T-cell (primary cell): ENCODE measurements at regions not wholly inside any gene's neighbourhood (a gene's known extent, or its start where the extent isn't known, plus 50 kb on each side); places are given as distances from the start of the nearest gene placed in this dataset.

Experiments
- ATAC-seq, 4 experiments: fragments of 200-7000 bp in 3 of 4; fragments of 150-1000 bp in 1 of 4; cut with Tn5 transposase; replicated peaks in 1 of 4; 1 replicate in 3 of 4; 2 replicates in 1 of 4; pipeline ENCODE4 v1.10.0; 2021; ENCODE audit warnings: moderate library complexity in 3 of 4, mild to moderate bottlenecking in 2 of 4, moderate number of reproducible peaks in 1 of 4
- CTCF ChIA-PET, 2 donors: fragments of 300-600 bp; sonication (Branson Sonifier 250); formaldehyde crosslinking; loops; one replicate each; lab custom pipeline; 2022; ENCODE audit warnings: antibody characterized with exemption in 2 of 2; lab: Charles Lee
- POLR2A ChIA-PET, 2 donors: fragments of 300-600 bp; sonication (Branson Sonifier 250); formaldehyde crosslinking; loops; one replicate each; lab custom pipeline; 2022; ENCODE audit warnings: antibody characterized with exemption in 2 of 2; lab: Charles Lee
- DNase-seq, 35 experiments: peaks; one replicate each; pipeline versions ENCODE4 v3.0.0 to v3.0.0-alpha.2; 2013 to 2023
- H3K27ac ChIP-seq: one replicate; pipeline ENCODE4 v1.5.1; 2013; ENCODE audit warnings: low read length
- H3K27me3 ChIP-seq, 2 experiments: replicated peaks in 1 of 2; 1 replicate in 1 of 2; 2 replicates in 1 of 2; pipeline versions ENCODE4 v1.6.1 to v1.7.0; 2013; ENCODE audit warnings: low read length in 1 of 2, mixed read lengths in 1 of 2; ENCODE audit not compliant: control insufficient read depth in 2 of 2, insufficient read depth in 2 of 2; ENCODE audit errors: extremely low read depth in 1 of 2
- H3K36me3 ChIP-seq, 2 donors: 1 replicate in 1 of 2; 2 replicates in 1 of 2; pipeline versions ENCODE4 v1.6.1 to v1.7.0; 2013; ENCODE audit warnings: low read length in 1 of 2; ENCODE audit not compliant: control insufficient read depth in 2 of 2, insufficient read depth in 1 of 2; ENCODE audit errors: extremely low read depth in 1 of 2
- H3K4me1 ChIP-seq, 2 experiments: 1 replicate in 1 of 2; 2 replicates in 1 of 2; pipeline versions ENCODE4 v1.6.1 to v1.7.0; 2013; ENCODE audit warnings: low read length in 2 of 2, mixed read lengths in 1 of 2; ENCODE audit not compliant: insufficient read depth in 2 of 2, control insufficient read depth in 1 of 2; ENCODE audit errors: extremely low read depth in 1 of 2
- H3K4me3 ChIP-seq, 2 donors: 1 replicate in 1 of 2; 2 replicates in 1 of 2; pipeline versions ENCODE4 v1.5.1 to v1.7.0; 2013; ENCODE audit warnings: mild to moderate bottlenecking in 2 of 2, low read length in 1 of 2, moderate library complexity in 1 of 2; ENCODE audit not compliant: control insufficient read depth in 1 of 2; ENCODE audit errors: extremely low read depth in 1 of 2
- H3K9me3 ChIP-seq: 2 replicates; pipeline ENCODE4 v1.7.0; 2013
- H3K27ac Mint-ChIP-seq, 2 donors: one replicate each; pipeline ENCODE4 v1.8.0; 2020 to 2021; ENCODE audit warnings: mild to moderate bottlenecking in 2 of 2, mixed read lengths in 2 of 2
- H3K27me3 Mint-ChIP-seq, 2 donors: one replicate each; pipeline ENCODE4 v1.8.0; 2021 to 2022; ENCODE audit warnings: mixed read lengths in 2 of 2
- H3K36me3 Mint-ChIP-seq: one replicate; pipeline ENCODE4 v1.8.0; 2021; ENCODE audit warnings: mixed read lengths
- H3K4me1 Mint-ChIP-seq, 3 donors: one replicate each; pipeline ENCODE4 v1.8.0; 2020 to 2022; ENCODE audit warnings: mixed read lengths in 3 of 3, mild to moderate bottlenecking in 1 of 3
- H3K4me3 Mint-ChIP-seq, 3 donors: one replicate each; pipeline ENCODE4 v1.8.0; 2020 to 2022; ENCODE audit warnings: mild to moderate bottlenecking in 3 of 3, mixed read lengths in 3 of 3, moderate library complexity in 3 of 3
- H3K9me3 Mint-ChIP-seq, 3 donors: one replicate each; pipeline ENCODE4 v1.8.0; 2020 to 2022; ENCODE audit warnings: mixed read lengths in 3 of 3
- WGBS: methylation state at CpG from one replicate; pipeline ENCODE4 v1.1.5; 2013; ENCODE audit warnings: missing lambda C conversion rate; ENCODE audit not compliant: insufficient coverage; 5-methylcytosine and 5-hydroxymethylcytosine counted together

- no peaks in the 10 kb centered on the region for H3K4me1 Mint-ChIP-seq
These were observed 73.9 kb upstream of the ADCY1 start for GRCh38 chr7:45500257-45500656.

GRCh38 chr7:45501791-45502190 is 72.4 kb upstream of the ADCY1 start:
- whole genome bisulfite sequencing = 74% methylated on average over 2 of the region's 2 CpGs
- peaks cover 4 to 6% of the 10 kb centered on the region in 2 donors for H3K27me3 Mint-ChIP-seq

More at GRCh38 chr7:45500257-45500656, 73.9 kb upstream of the ADCY1 start:
- Mint-ChIP-seq H3K9me3 (peaks cover 0 to 3% (median 3%) of the 10 kb centered on the region in 3 donors), H3K4me3 (no peak overlapping the region), H3K27me3 (peaks cover 7 to 14% of the 10 kb centered on the region in 2 donors), H3K27ac (no peak overlapping the region), H3K36me3 (no peaks in the 10 kb centered on the region)
- Histone ChIP-seq H3K27me3 (peaks cover 0 to 11% of the 10 kb centered on the region in 2 experiments), H3K9me3 (no peaks in the 10 kb centered on the region), H3K36me3 (no peaks in the 10 kb centered on the region), H3K4me3 (no peak overlapping the region), H3K4me1 (no peaks in the 10 kb centered on the region), H3K27ac (no peak overlapping the region)
- ATAC-seq (no peak), DNase-seq (no peak)
- ChIA-PET CTCF (no interaction called here), POLR2A (interaction anchor here in 1 of 2 donors (0.6 kb wide), 1 partner anchor 18 kb away, joined by 8 read pairs; no protein-coding TSS in a partner anchor)
- 20% methylated on average over 1 of the region's 2 CpGs for WGBS

GRCh38 chr7:45506059-45506458 is 68.1 kb upstream of the ADCY1 start:
- CTCF ChIA-PET = no interaction called here
- Histone ChIP-seq H3K27me3 (peaks cover 0 to 11% of the 10 kb centered on the region in 2 experiments), H3K36me3 (no peaks in the 10 kb centered on the region), H3K27ac (no peak overlapping the region), H3K4me1 (no peaks in the 10 kb centered on the region), H3K4me3 (no peak overlapping the region), H3K9me3 (no peaks in the 10 kb centered on the region)
- Mint-ChIP-seq H3K36me3 (no peaks in the 10 kb centered on the region), H3K9me3 (peaks cover 24 to 31% (median 29%) of the 10 kb centered on the region in 3 donors), H3K27me3 (peaks cover 3 to 4% of the 10 kb centered on the region in 2 donors), H3K27ac (no peak overlapping the region), H3K4me1 (no peaks in the 10 kb centered on the region), H3K4me3 (no peak overlapping the region)
- ATAC-seq = no peak
- POLR2A ChIA-PET = no interaction called here
- 54% methylated on average over 1 of the region's 1 CpG for WGBS
- no peak for DNase-seq

More at GRCh38 chr7:45501791-45502190, 72.4 kb upstream of the ADCY1 start:
- DNase-seq (no peak), ATAC-seq (no peak)
- ChIA-PET CTCF (no interaction called here), POLR2A (no interaction called here)
- H3K27ac ChIP-seq = no peak overlapping the region
- Mint-ChIP-seq H3K9me3 (peaks cover 10 to 16% (median 14%) of the 10 kb centered on the region in 3 donors), H3K4me1 (no peaks in the 10 kb centered on the region), H3K36me3 (no peaks in the 10 kb centered on the region), H3K27ac (no peak overlapping the region), H3K4me3 (no peak overlapping the region)
- no peak overlapping the region for H3K4me3 ChIP-seq
- no peaks in the 10 kb centered on the region for H3K36me3 ChIP-seq
- peaks cover 0 to 6% of the 10 kb centered on the region in 2 experiments for H3K27me3 ChIP-seq
- H3K4me1 ChIP-seq = no peaks in the 10 kb centered on the region
- H3K9me3 ChIP-seq = no peaks in the 10 kb centered on the region

- Mint-ChIP-seq H3K4me1 (no peaks in the 10 kb centered on the region), H3K4me3 (no peak overlapping the region), H3K27ac (no peak overlapping the region), H3K9me3 (peaks cover 24 to 31% (median 29%) of the 10 kb centered on the region in 3 donors), H3K36me3 (no peaks in the 10 kb centered on the region), H3K27me3 (peaks cover 3 to 4% of the 10 kb centered on the region in 2 donors)
- Histone ChIP-seq H3K36me3 (no peaks in the 10 kb centered on the region), H3K27me3 (peaks cover 0 to 9% of the 10 kb centered on the region in 2 experiments), H3K4me3 (no peak overlapping the region), H3K9me3 (no peaks in the 10 kb centered on the region), H3K27ac (no peak overlapping the region), H3K4me1 (no peaks in the 10 kb centered on the region)
- CTCF ChIA-PET = no interaction called here
- 75% methylated on average over 2 of the region's 2 CpGs for WGBS
- no peak for ATAC-seq
- POLR2A ChIA-PET = no interaction called here
- DNase-seq = no peak
These were observed 64.9 kb upstream of the ADCY1 start for GRCh38 chr7:45509222-45509621.

- Mint-ChIP-seq H3K4me3 (no peak overlapping the region), H3K9me3 (peaks cover 13 to 16% (median 15%) of the 10 kb centered on the region in 3 donors), H3K27me3 (peaks cover 3 to 4% of the 10 kb centered on the region in 2 donors), H3K36me3 (no peaks in the 10 kb centered on the region), H3K27ac (no peak overlapping the region), H3K4me1 (no peaks in the 10 kb centered on the region)
- Histone ChIP-seq H3K4me3 (no peak overlapping the region), H3K4me1 (no peaks in the 10 kb centered on the region), H3K27me3 (peaks cover 0 to 9% of the 10 kb centered on the region in 2 experiments), H3K36me3 (no peaks in the 10 kb centered on the region), H3K9me3 (no peaks in the 10 kb centered on the region), H3K27ac (no peak overlapping the region)
- DNase-seq = no peak
- POLR2A ChIA-PET = no interaction called here
- WGBS = 93% methylated on average over 4 of the region's 7 CpGs
- no peak for ATAC-seq
- CTCF ChIA-PET = no interaction called here
These were observed 62.2 kb upstream of the ADCY1 start for GRCh38 chr7:45511721-45512597.

GRCh38 chr7:45514944-45515343 is 59.2 kb upstream of the ADCY1 start:
- ATAC-seq = no peak
- Mint-ChIP-seq H3K4me3 (no peak overlapping the region), H3K4me1 (no peaks in the 10 kb centered on the region), H3K36me3 (no peaks in the 10 kb centered on the region), H3K9me3 (peaks cover 11 to 27% (median 13%) of the 10 kb centered on the region in 3 donors), H3K27me3 (no peaks in the 10 kb centered on the region), H3K27ac (no peak overlapping the region)
- DNase-seq = no peak
- no peaks in the 10 kb centered on the region for H3K9me3 ChIP-seq
- no peak overlapping the region for H3K27ac ChIP-seq
- ChIA-PET POLR2A (no interaction called here), CTCF (no interaction called here)
- H3K4me3 ChIP-seq = no peak overlapping the region
- no peaks in the 10 kb centered on the region for H3K36me3 ChIP-seq
- H3K4me1 ChIP-seq = no peaks in the 10 kb centered on the region
- H3K27me3 ChIP-seq = peaks cover 0 to 4% of the 10 kb centered on the region in 2 experiments
- WGBS = no CpG with 5 or more reads among the region's 4 CpGs
